HEK293T (cell line): ENCODE measurements at regions not wholly inside any gene's neighbourhood (a gene's known extent, or its start where the extent isn't known, plus 50 kb on each side); places are given as distances from the start of the nearest gene placed in this dataset.

Experiments
- ARNT ChIP-seq: fragments of 450-650 bp; IDR thresholded peaks from 2 replicates; pipeline ENCODE4 v1.6.1; 2017; ENCODE audit warnings: mild to moderate bottlenecking
- BHLHE40 ChIP-seq: fragments of 450-650 bp; IDR thresholded peaks from 2 replicates; pipeline ENCODE4 v1.6.1; 2016; ENCODE audit warnings: mild to moderate bottlenecking, moderate library complexity, borderline replicate concordance
- CTBP1 ChIP-seq: fragments of 450-650 bp; IDR thresholded peaks from 2 replicates; pipeline ENCODE4 v1.6.1; 2016; ENCODE audit warnings: borderline replicate concordance
- ELF4 ChIP-seq: fragments of 450-650 bp; IDR thresholded peaks from 2 replicates; pipeline ENCODE4 v1.6.1; 2017; ENCODE audit warnings: antibody characterized with exemption
- FOXM1 ChIP-seq: fragments of 450-650 bp; IDR thresholded peaks from 2 replicates; pipeline ENCODE4 v1.6.1; 2017; ENCODE audit warnings: mild to moderate bottlenecking, borderline replicate concordance
- NFRKB ChIP-seq: fragments of 450-650 bp; IDR thresholded peaks from 2 replicates; pipeline ENCODE4 v1.6.1; 2016; ENCODE audit warnings: mild to moderate bottlenecking, moderate library complexity
- PKNOX1 ChIP-seq: fragments of 450-650 bp; IDR thresholded peaks from 2 replicates; pipeline ENCODE4 v1.6.1; 2016
- SP1 ChIP-seq: fragments of 450-650 bp; IDR thresholded peaks from 2 replicates; pipeline ENCODE4 v1.6.1; 2017
- SUZ12 ChIP-seq: fragments of 450-650 bp; IDR thresholded peaks from 2 replicates; pipeline ENCODE4 v1.6.1; 2016; ENCODE audit warnings: mild to moderate bottlenecking
- ZNF384 ChIP-seq: fragments of 450-650 bp; IDR thresholded peaks from 2 replicates; pipeline ENCODE4 v1.6.1; 2016

GRCh38 chr6:55064711-55065420, 109.4 kb upstream of the HCRTR2 start:
- TF ChIP-seq BHLHE40 (no peak), SUZ12 (no peak), ARNT (no peak), FOXM1 (no peak), SP1 (no peak), ZNF384 (no peak), NFRKB (no peak), ELF4 (no peak), CTBP1 (no peak), PKNOX1 (no peak)
